ENCODE measurements at regions not wholly inside any gene's neighbourhood (a gene's known extent, or its start where the extent isn't known, plus 50 kb on each side); places are given as distances from the start of the nearest gene placed in this dataset.

DNA sequence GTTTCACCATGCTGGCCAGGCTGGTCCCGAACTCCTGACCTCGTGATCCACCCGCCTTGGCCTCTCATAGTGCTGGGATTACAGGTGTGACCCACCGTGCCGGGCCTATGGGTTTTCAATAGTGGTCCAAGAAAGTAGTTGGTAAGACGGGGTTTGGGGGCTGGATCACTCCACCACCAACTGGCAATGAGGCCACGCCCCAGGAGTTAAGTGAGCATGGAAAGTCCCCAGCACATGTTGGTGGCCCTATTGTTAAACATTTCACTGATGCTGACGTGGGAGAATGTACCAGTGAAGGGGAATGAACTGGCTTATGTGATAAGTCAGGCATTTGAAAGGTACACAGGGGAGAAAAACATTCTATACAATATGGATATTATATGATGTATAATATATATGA is 80.4 kb downstream of the CHRD start:
- Histone ChIP-seq H4K20me1 (ENCODE audit: control insufficient read depth, insufficient read depth) (peaks cover 1% of the 10 kb centered on the region; the same call in 1 of the 2 replicates), H3K9me3 (replicated peaks; ENCODE audit: control insufficient read depth, insufficient read depth, low read length) (no peaks in the 10 kb centered on the region; the same call in 2 of the 3 replicates), H3K27ac (ENCODE audit: control insufficient read depth, insufficient read depth) (no peak overlapping the region), H3K79me2 (ENCODE audit: control insufficient read depth, insufficient read depth, low read length) (no peaks in the 10 kb centered on the region), H3K4me1 (ENCODE audit: control insufficient read depth, insufficient read depth, low read length) (no peaks in the 10 kb centered on the region), H3K36me3 (ENCODE audit: control insufficient read depth in 2 of 2, insufficient read depth in 2 of 2, low read length in 1 of 2) (no peaks in the 10 kb centered on the region), H3K4me2 (ENCODE audit: control insufficient read depth, insufficient read depth) (no peak overlapping the region), H3K27me3 (replicated peaks in 1 of 2; ENCODE audit: control insufficient read depth in 2 of 2, insufficient read depth in 2 of 2, low read length in 1 of 2) (no peaks in the 10 kb centered on the region), H3K9ac (ENCODE audit: control insufficient read depth, insufficient read depth, low read length) (no peak overlapping the region), H3K4me3 (no peak overlapping the region), H2AFZ (ENCODE audit: control insufficient read depth, low read depth, low read length) (no peak overlapping the region)
- ChIA-PET SMC1A (ENCODE audit: uncharacterized antibody, unreplicated experiment) (no interaction called here), POLR2A (interaction anchor here (0.8 kb wide), 1 partner anchor 15 kb away, joined by 3 read pairs; no protein-coding TSS in a partner anchor), RAD21 (ENCODE audit: unreplicated experiment) (no interaction called here), CTCF (no interaction called here)
- intact Hi-C loops (cut with micrococcal nuclease; ENCODE audit: unreplicated experiment) (no loop called here), in situ Hi-C loops (cut with MboI) (no loop called here)
- FAIRE-seq (no peak), ATAC-seq (peak; percentile 84), DNase-seq (ENCODE audit: low read depth, low spot score) (no peak)
- TF ChIP-seq EP300 (IDR thresholded peaks at IDR 0.05; ENCODE audit: borderline replicate concordance in 1 of 2, control insufficient read depth in 1 of 2, low read depth in 2 of 2, low read length in 2 of 2) (no peak), NR2C1 (IDR thresholded peaks at IDR 0.05) (no peak)
- TF ChIP-seq, protein P1, sequence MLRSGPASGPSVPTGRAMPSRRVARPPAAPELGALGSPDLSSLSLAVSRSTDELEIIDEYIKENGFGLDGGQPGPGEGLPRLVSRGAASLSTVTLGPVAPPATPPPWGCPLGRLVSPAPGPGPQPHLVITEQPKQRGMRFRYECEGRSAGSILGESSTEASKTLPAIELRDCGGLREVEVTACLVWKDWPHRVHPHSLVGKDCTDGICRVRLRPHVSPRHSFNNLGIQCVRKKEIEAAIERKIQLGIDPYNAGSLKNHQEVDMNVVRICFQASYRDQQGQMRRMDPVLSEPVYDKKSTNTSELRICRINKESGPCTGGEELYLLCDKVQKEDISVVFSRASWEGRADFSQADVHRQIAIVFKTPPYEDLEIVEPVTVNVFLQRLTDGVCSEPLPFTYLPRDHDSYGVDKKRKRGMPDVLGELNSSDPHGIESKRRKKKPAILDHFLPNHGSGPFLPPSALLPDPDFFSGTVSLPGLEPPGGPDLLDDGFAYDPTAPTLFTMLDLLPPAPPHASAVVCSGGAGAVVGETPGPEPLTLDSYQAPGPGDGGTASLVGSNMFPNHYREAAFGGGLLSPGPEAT (IDR thresholded peaks at IDR 0.05; ENCODE audit: low read depth): 0 out of 2 replicates have a peak, but pooled peaks have one; percentile 21
- TF ChIP-seq, protein P2, sequence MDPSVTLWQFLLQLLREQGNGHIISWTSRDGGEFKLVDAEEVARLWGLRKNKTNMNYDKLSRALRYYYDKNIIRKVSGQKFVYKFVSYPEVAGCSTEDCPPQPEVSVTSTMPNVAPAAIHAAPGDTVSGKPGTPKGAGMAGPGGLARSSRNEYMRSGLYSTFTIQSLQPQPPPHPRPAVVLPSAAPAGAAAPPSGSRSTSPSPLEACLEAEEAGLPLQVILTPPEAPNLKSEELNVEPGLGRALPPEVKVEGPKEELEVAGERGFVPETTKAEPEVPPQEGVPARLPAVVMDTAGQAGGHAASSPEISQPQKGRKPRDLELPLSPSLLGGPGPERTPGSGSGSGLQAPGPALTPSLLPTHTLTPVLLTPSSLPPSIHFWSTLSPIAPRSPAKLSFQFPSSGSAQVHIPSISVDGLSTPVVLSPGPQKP (IDR thresholded peaks at IDR 0.05; ENCODE audit: low read depth, low read length): no peak
- WGBS (ENCODE audit: insufficient coverage, insufficient replicate concordance, low lambda C conversion rate, missing lambda C conversion rate): 30% methylated on average over 8 of the region's 8 CpGs
- BruUV-seq (replicated peaks): no TSS peak
